H9 (cell line): ENCODE measurements at regions not wholly inside any gene's neighbourhood (a gene's known extent, or its start where the extent isn't known, plus 50 kb on each side); places are given as distances from the start of the nearest gene placed in this dataset.

Experiments
- DNase-seq: peaks from one replicate; pipeline ENCODE4 v3.0.0-alpha.2; 2017
- H2AFZ ChIP-seq: one replicate; pipeline ENCODE4 v1.6.1; 2013; ENCODE audit warnings: mild to moderate bottlenecking, low read length, control low read depth, moderate library complexity
- H2AK5ac ChIP-seq: 2 replicates; pipeline ENCODE4 v1.6.1; 2013; ENCODE audit warnings: low read length, control low read depth, mixed read lengths; ENCODE audit not compliant: insufficient read length
- H2BK120ac ChIP-seq: one replicate; pipeline ENCODE4 v1.6.1; 2013; ENCODE audit warnings: low read depth, mild to moderate bottlenecking, low read length, control low read depth, inconsistent platforms; ENCODE audit not compliant: poor library complexity, severe bottlenecking
- H2BK12ac ChIP-seq: 2 replicates; pipeline ENCODE4 v1.6.1; 2013; ENCODE audit warnings: low read length, control low read depth, mixed read lengths, low read depth; ENCODE audit not compliant: insufficient read length
- H2BK15ac ChIP-seq: 2 replicates; pipeline ENCODE4 v1.6.1; 2013; ENCODE audit warnings: low read depth, low read length, control low read depth
- H2BK20ac ChIP-seq: one replicate; pipeline ENCODE4 v1.6.1; 2013; ENCODE audit warnings: low read depth, mild to moderate bottlenecking, low read length, control low read depth, inconsistent platforms; ENCODE audit not compliant: poor library complexity, severe bottlenecking
- H2BK5ac ChIP-seq: 2 replicates; pipeline ENCODE4 v1.6.1; 2013; ENCODE audit warnings: low read length, control low read depth, mixed read lengths; ENCODE audit not compliant: insufficient read length
- H3K14ac ChIP-seq: 2 replicates; pipeline ENCODE4 v1.6.1; 2013; ENCODE audit warnings: low read length, control low read depth; ENCODE audit not compliant: insufficient read depth
- H3K18ac ChIP-seq: 2 replicates; pipeline ENCODE4 v1.6.1; 2013; ENCODE audit warnings: low read depth, mild to moderate bottlenecking, mixed read lengths, low read length, control low read depth; ENCODE audit not compliant: insufficient read length
- H3K23ac ChIP-seq: 2 replicates; pipeline ENCODE4 v1.6.1; 2013; ENCODE audit warnings: low read length, control low read depth, mixed read lengths, low read depth; ENCODE audit not compliant: insufficient read length
- H3K23me2 ChIP-seq: 2 replicates; pipeline ENCODE4 v1.6.1; 2013; ENCODE audit warnings: low read depth, mild to moderate bottlenecking, mixed read lengths, low read length, control low read depth; ENCODE audit not compliant: insufficient read length, poor library complexity, severe bottlenecking
- H3K27ac ChIP-seq: 2 replicates; pipeline ENCODE4 v1.5.1; 2013; ENCODE audit warnings: low read length, control low read depth, mixed read lengths, low read depth; ENCODE audit not compliant: insufficient read length
- H3K27me3 ChIP-seq: 2 replicates; pipeline ENCODE4 v1.6.1; 2013; ENCODE audit warnings: low read length, control low read depth, inconsistent platforms; ENCODE audit not compliant: insufficient read depth
- H3K4ac ChIP-seq: 2 replicates; pipeline ENCODE4 v1.6.1; 2013; ENCODE audit warnings: low read depth, mild to moderate bottlenecking, control low read depth, inconsistent platforms, low read length, moderate library complexity
- H3K4me1 ChIP-seq: 2 replicates; pipeline ENCODE4 v1.6.1; 2013; ENCODE audit warnings: low read length, control low read depth, inconsistent platforms; ENCODE audit not compliant: insufficient read depth
- H3K4me2 ChIP-seq: 2 replicates; pipeline ENCODE4 v1.6.1; 2013; ENCODE audit warnings: low read length, control low read depth, mixed read lengths; ENCODE audit not compliant: insufficient read length, insufficient read depth
- H3K56ac ChIP-seq: 2 replicates; pipeline ENCODE4 v1.6.1; 2013; ENCODE audit warnings: low read depth, mild to moderate bottlenecking, mixed read lengths, low read length, control low read depth; ENCODE audit not compliant: insufficient read length
- H3K79me1 ChIP-seq: 2 replicates; pipeline ENCODE4 v1.6.1; 2013; ENCODE audit warnings: low read depth, mild to moderate bottlenecking, moderate library complexity, low read length, control low read depth, inconsistent platforms; ENCODE audit not compliant: insufficient read depth, poor library complexity, severe bottlenecking
- H3K79me2 ChIP-seq: 2 replicates; pipeline ENCODE4 v1.6.1; 2013; ENCODE audit warnings: low read length, control low read depth, inconsistent platforms; ENCODE audit not compliant: insufficient read depth
- H3K9ac ChIP-seq: 2 replicates; pipeline ENCODE4 v1.6.1; 2013; ENCODE audit warnings: low read length, control low read depth, mixed read lengths; ENCODE audit not compliant: insufficient read length; ENCODE audit errors: extremely low read depth
- H3K9me3 ChIP-seq: one replicate; pipeline ENCODE4 v1.6.1; 2013; ENCODE audit warnings: low read depth, low read length, inconsistent platforms; ENCODE audit not compliant: control insufficient read depth
- H3T11ph ChIP-seq: one replicate; pipeline ENCODE4 v1.6.1; 2013; ENCODE audit warnings: mild to moderate bottlenecking, low read length, control low read depth, inconsistent platforms
- H4K20me1 ChIP-seq: one replicate; pipeline ENCODE4 v1.6.1; 2013; ENCODE audit not compliant: control insufficient read depth, insufficient read length, insufficient read depth
- H4K5ac ChIP-seq: 2 replicates; pipeline ENCODE4 v1.6.1; 2013; ENCODE audit warnings: low read depth, mild to moderate bottlenecking, mixed read lengths, low read length, control low read depth; ENCODE audit not compliant: insufficient read length
- H4K8ac ChIP-seq: replicated peaks from 2 replicates; pipeline ENCODE4 v1.6.1; 2013; ENCODE audit warnings: low read length, control low read depth, mixed read lengths, low read depth; ENCODE audit not compliant: insufficient read length
- H4K91ac ChIP-seq: 2 replicates; pipeline ENCODE4 v1.6.1; 2013; ENCODE audit warnings: low read depth, mild to moderate bottlenecking, moderate library complexity, mixed read lengths, low read length, control low read depth; ENCODE audit not compliant: insufficient read length
- H3K27ac Mint-ChIP-seq, 3 experiments: 2 replicates in 2 of 3; 3 replicates in 1 of 3; pipeline ENCODE4 v1.8.0; 2020 to 2021; ENCODE audit warnings: mixed read lengths in 3 of 3, mild to moderate bottlenecking in 1 of 3, moderate library complexity in 1 of 3
- H3K27me3 Mint-ChIP-seq: 2 replicates; pipeline ENCODE4 v1.8.0; 2021; ENCODE audit warnings: low read depth, mild to moderate bottlenecking, moderate library complexity, mixed read lengths
- H3K36me3 Mint-ChIP-seq, 3 experiments: 2 replicates in 2 of 3; 3 replicates in 1 of 3; pipeline ENCODE4 v1.8.0; 2020 to 2021; ENCODE audit warnings: low read depth in 3 of 3, mixed read lengths in 3 of 3; ENCODE audit not compliant: insufficient read depth in 1 of 3
- H3K4me1 Mint-ChIP-seq, 2 experiments: 2 replicates each; pipeline ENCODE4 v1.8.0; 2020; ENCODE audit warnings: mixed read lengths in 2 of 2
- H3K4me3 Mint-ChIP-seq, 2 experiments: 2 replicates in 1 of 2; 3 replicates in 1 of 2; pipeline ENCODE4 v1.8.0; 2020 to 2021; ENCODE audit warnings: mild to moderate bottlenecking in 2 of 2, mixed read lengths in 2 of 2, moderate library complexity in 1 of 2
- H3K9me3 Mint-ChIP-seq, 2 experiments: 2 replicates in 1 of 2; 3 replicates in 1 of 2; pipeline ENCODE4 v1.8.0; 2020; ENCODE audit warnings: mild to moderate bottlenecking in 2 of 2, mixed read lengths in 2 of 2, moderate library complexity in 1 of 2
- CTCF ChIP-seq: fragments of 200-600 bp; sonication (generic); conservative IDR thresholded peaks from 3 replicates; pipeline ENCODE4 v1.8.0; 2021; ENCODE audit warnings: antibody characterized with exemption, mild to moderate bottlenecking
- WGBS: extraction: QIAGEN DNeasy Blood & Tissue Kit; methylation state at CpG from one replicate; pipeline ENCODE4 v1.1.7; 2013; ENCODE audit warnings: missing lambda C conversion rate, low lambda C conversion rate, mixed read lengths; ENCODE audit not compliant: insufficient read length; ENCODE audit errors: extremely low coverage; 5-methylcytosine and 5-hydroxymethylcytosine counted together

- Histone ChIP-seq H3K4me1 (no peaks in the 10 kb centered on the region), H3K23me2 (no peaks in the 10 kb centered on the region), H4K20me1 (no peaks in the 10 kb centered on the region), H2BK12ac (no peak overlapping the region), H3K14ac (no peak overlapping the region), H3K23ac (no peak overlapping the region), H3K9ac (no peak overlapping the region), H2BK15ac (no peak overlapping the region), H4K8ac (no peak overlapping the region), H3K27ac (no peak overlapping the region), H3K56ac (no peak overlapping the region), H4K5ac (no peak overlapping the region), H3K18ac (no peak overlapping the region), H3T11ph (no peak overlapping the region), H2BK20ac (no peak overlapping the region), H2BK5ac (no peak overlapping the region), H3K4me2 (no peak overlapping the region), H3K79me2 (no peaks in the 10 kb centered on the region), H3K4ac (no peak overlapping the region), H2AFZ (no peak overlapping the region), H3K27me3 (no peaks in the 10 kb centered on the region), H3K79me1 (no peaks in the 10 kb centered on the region), H4K91ac (no peak overlapping the region), H2BK120ac (no peak overlapping the region), H2AK5ac (no peak overlapping the region), H3K9me3 (no peaks in the 10 kb centered on the region)
- no peaks in the 10 kb centered on the region for H3K4me1 Mint-ChIP-seq
- no CpG with 5 or more reads among the region's 2 CpGs for WGBS
- H3K9me3 Mint-ChIP-seq, result no peaks in the 10 kb centered on the region
- no peak overlapping the region for H3K4me3 Mint-ChIP-seq
- no peaks in the 10 kb centered on the region for H3K27me3 Mint-ChIP-seq
- no peak for TF ChIP-seq CTCF
- no peak for DNase-seq
- H3K27ac Mint-ChIP-seq, result no peak overlapping the region
- no peaks in the 10 kb centered on the region for H3K36me3 Mint-ChIP-seq
These were observed 58.5 kb upstream of the PRDM8 start for GRCh38 chr4:80138551-80139538.
